ENCODE measurements at regions not wholly inside any gene's neighbourhood (a gene's known extent, or its start where the extent isn't known, plus 50 kb on each side); places are given as distances from the start of the nearest gene placed in this dataset.
A peak's percentile ranks its signal among the peaks of the same experiment; 100 is the strongest.

DNA sequence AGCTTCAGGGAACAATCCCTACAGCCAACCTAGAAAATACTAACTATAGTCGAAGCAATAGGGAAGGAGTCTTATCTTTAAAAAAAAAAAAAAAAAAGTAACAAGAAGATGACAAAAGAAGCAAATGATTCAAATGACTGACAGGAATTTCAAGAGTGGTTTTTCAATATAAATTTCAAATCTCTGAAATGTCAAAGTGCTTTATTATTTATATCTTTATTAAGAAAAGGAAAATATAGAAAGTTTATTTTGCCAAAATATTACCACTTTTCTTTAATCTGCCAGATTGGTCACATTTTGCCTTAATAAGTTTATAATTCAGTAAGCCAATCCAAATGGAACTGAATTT, 63.5 kb upstream of the HNRNPA3 start:
- WGBS (ENCODE audit: missing lambda C conversion rate), result 0% methylated on average over 1 of the region's 1 CpG
- no peak for DNase-seq (ENCODE audit: low read depth in 1 of 2, low spot score in 1 of 2)
- peaks cover 9% of the 10 kb centered on the region; the same call in 1 of the 3 replicates for H3K4me1 ChIP-seq
- no peak overlapping the region; the same call in 2 of the 3 replicates for H3K4me3 ChIP-seq
- no peak for FAIRE-seq
- TF ChIP-seq POLR2A (IDR thresholded peaks at IDR 0.05; ENCODE audit: low read length) (no peak), ZSCAN20 (CRISPR knock-in tag; IDR thresholded peaks at IDR 0.05) (no peak), ESRRA (IDR thresholded peaks at IDR 0.05; ENCODE audit: borderline replicate concordance, low read length) (no peak), NFE2L2 (conservative IDR thresholded peaks at IDR 0.05; ENCODE audit: low read length) (no peak), FOXS1 (CRISPR knock-in tag; IDR thresholded peaks at IDR 0.05) (no peak), JUN (IDR thresholded peaks at IDR 0.05) (no peak), TP53 (CRISPR knock-in tag; IDR thresholded peaks at IDR 0.05) (no peak)
- TF ChIP-seq, protein P1, sequence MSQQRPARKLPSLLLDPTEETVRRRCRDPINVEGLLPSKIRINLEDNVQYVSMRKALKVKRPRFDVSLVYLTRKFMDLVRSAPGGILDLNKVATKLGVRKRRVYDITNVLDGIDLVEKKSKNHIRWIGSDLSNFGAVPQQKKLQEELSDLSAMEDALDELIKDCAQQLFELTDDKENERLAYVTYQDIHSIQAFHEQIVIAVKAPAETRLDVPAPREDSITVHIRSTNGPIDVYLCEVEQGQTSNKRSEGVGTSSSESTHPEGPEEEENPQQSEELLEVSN (IDR thresholded peaks at IDR 0.05; ENCODE audit: borderline replicate concordance, low read depth), result no peak
- no peaks in the 10 kb centered on the region for H3K9me3 ChIP-seq
- CTCF ChIA-PET, result interaction anchor here (0.6 to 5.5 kb wide), 54 partner anchors 8 to 1038 kb away, joined by 3 to 31 read pairs (median 4); partner anchors contain the start of genes HOXD9 and NFE2L2
- peak overlapping the region; percentile 99 for H3K4me2 ChIP-seq
- POLR2A ChIA-PET, result interaction anchor here (0.9 kb wide), 1 partner anchor 614 kb away, joined by 4 read pairs; no protein-coding TSS in a partner anchor
- no peak for ATAC-seq
- no peak overlapping the region for H3K27ac ChIP-seq

DNA sequence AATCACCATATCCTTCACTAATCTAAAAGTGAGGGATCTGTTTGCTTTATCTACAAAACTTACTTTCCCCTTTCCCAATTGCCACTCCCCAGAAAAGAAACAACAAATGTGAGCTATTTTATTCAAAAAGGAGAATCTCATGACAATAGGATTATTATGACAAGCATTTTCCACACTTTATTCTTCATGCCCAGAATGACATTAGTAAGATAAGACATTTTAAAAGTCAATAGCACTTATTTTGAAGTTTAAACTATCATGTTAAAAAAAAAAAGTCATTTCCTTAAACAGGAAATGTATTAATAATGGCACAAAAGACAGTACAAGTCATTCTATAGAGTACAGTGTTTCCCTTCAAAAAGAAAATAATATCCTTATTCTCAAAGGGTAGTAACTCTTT, 58.8 kb upstream of the HNRNPA3 start:
- no peak for FAIRE-seq

DNA sequence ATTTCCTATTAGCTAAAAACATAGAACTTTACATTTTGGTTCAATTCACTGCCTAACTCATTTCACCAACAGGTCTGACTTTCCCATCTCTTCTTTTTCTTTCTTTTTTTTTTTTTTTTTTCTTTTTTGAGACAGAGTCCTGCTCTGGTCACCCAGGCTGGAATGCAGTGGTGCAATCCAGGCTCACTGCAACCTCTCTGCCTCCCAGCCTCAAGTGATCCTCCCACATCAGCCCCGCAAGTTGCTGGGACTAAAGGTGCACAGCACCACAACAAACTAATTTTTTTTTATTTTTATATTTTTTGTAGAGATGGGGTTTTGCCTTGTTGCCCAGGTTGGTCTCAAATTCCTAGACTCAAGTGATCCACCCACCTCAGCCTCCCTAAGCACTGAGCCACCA, 57.8 kb upstream of the HNRNPA3 start:
- no peak overlapping the region for H3K27ac ChIP-seq
- no peak overlapping the region for H3K4me3 ChIP-seq
- H3K4me2 ChIP-seq, result no peak overlapping the region
- H3K9me3 ChIP-seq, result no peaks in the 10 kb centered on the region
- WGBS (ENCODE audit: missing lambda C conversion rate), result 90% methylated on average over 1 of the region's 1 CpG
- POLR2A ChIA-PET, result no interaction called here
- CTCF ChIA-PET, result interaction anchor here (0.6 to 5.1 kb wide), 6 partner anchors 10 to 1044 kb away, joined by 3 to 24 read pairs (median 4); no protein-coding TSS in a partner anchor
- DNase-seq (ENCODE audit: low read depth in 1 of 2, low spot score in 1 of 2) (no peak), FAIRE-seq (no peak), ATAC-seq (no peak)
- no peaks in the 10 kb centered on the region for H3K4me1 ChIP-seq
- TF ChIP-seq PHF8 (IDR thresholded peaks at IDR 0.05; ENCODE audit: borderline replicate concordance, low read depth) (no peak), JUNB (IDR thresholded peaks at IDR 0.05) (no peak), HOXA7 (CRISPR knock-in tag; IDR thresholded peaks at IDR 0.05) (no peak), JUN (IDR thresholded peaks at IDR 0.05) (no peak), CEBPB (IDR thresholded peaks at IDR 0.05) (no peak), RNF2 (IDR thresholded peaks at IDR 0.05; ENCODE audit: borderline replicate concordance, low read depth) (no peak), NFE2L2 (conservative IDR thresholded peaks at IDR 0.05; ENCODE audit: low read length) (no peak), POLR2AphosphoS2 (conservative IDR thresholded peaks at IDR 0.05; ENCODE audit: low read length) (no peak), HOXB13 (CRISPR knock-in tag; IDR thresholded peaks at IDR 0.05; ENCODE audit: low read depth) (no peak), RARB (CRISPR knock-in tag; IDR thresholded peaks at IDR 0.05) (no peak)
- TF ChIP-seq, protein P2, sequence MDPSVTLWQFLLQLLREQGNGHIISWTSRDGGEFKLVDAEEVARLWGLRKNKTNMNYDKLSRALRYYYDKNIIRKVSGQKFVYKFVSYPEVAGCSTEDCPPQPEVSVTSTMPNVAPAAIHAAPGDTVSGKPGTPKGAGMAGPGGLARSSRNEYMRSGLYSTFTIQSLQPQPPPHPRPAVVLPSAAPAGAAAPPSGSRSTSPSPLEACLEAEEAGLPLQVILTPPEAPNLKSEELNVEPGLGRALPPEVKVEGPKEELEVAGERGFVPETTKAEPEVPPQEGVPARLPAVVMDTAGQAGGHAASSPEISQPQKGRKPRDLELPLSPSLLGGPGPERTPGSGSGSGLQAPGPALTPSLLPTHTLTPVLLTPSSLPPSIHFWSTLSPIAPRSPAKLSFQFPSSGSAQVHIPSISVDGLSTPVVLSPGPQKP (IDR thresholded peaks at IDR 0.05; ENCODE audit: low read depth, low read length), result no peak
- TF ChIP-seq, protein P3, sequence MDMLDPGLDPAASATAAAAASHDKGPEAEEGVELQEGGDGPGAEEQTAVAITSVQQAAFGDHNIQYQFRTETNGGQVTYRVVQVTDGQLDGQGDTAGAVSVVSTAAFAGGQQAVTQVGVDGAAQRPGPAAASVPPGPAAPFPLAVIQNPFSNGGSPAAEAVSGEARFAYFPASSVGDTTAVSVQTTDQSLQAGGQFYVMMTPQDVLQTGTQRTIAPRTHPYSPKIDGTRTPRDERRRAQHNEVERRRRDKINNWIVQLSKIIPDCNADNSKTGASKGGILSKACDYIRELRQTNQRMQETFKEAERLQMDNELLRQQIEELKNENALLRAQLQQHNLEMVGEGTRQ (IDR thresholded peaks at IDR 0.05), result no peak
- TF ChIP-seq, protein P4, sequence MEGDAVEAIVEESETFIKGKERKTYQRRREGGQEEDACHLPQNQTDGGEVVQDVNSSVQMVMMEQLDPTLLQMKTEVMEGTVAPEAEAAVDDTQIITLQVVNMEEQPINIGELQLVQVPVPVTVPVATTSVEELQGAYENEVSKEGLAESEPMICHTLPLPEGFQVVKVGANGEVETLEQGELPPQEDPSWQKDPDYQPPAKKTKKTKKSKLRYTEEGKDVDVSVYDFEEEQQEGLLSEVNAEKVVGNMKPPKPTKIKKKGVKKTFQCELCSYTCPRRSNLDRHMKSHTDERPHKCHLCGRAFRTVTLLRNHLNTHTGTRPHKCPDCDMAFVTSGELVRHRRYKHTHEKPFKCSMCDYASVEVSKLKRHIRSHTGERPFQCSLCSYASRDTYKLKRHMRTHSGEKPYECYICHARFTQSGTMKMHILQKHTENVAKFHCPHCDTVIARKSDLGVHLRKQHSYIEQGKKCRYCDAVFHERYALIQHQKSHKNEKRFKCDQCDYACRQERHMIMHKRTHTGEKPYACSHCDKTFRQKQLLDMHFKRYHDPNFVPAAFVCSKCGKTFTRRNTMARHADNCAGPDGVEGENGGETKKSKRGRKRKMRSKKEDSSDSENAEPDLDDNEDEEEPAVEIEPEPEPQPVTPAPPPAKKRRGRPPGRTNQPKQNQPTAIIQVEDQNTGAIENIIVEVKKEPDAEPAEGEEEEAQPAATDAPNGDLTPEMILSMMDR (IDR thresholded peaks at IDR 0.05), result no peak

More for the DNA sequence above, 58.8 kb upstream of the HNRNPA3 start:
- TF ChIP-seq NR3C1 (IDR thresholded peaks at IDR 0.05) (no peak), RCOR1 (IDR thresholded peaks at IDR 0.05; ENCODE audit: low read depth, low read length) (no peak), RFX5 (IDR thresholded peaks at IDR 0.05) (no peak), CEBPB (IDR thresholded peaks at IDR 0.05) (no peak), EP300 (IDR thresholded peaks at IDR 0.05) (no peak), ZFP36 (IDR thresholded peaks at IDR 0.05; ENCODE audit: borderline replicate concordance, partially characterized antibody) (no peak), NPAS2 (CRISPR knock-in tag; IDR thresholded peaks at IDR 0.05; ENCODE audit: borderline replicate concordance) (no peak), SMC3 (IDR thresholded peaks at IDR 0.05) (no peak), EHF (CRISPR knock-in tag; IDR thresholded peaks at IDR 0.05) (no peak), JUNB (IDR thresholded peaks at IDR 0.05) (no peak), KDM5A (IDR thresholded peaks at IDR 0.05) (no peak)
- TF ChIP-seq, protein P2 (IDR thresholded peaks at IDR 0.05; ENCODE audit: low read depth, low read length), result no peak
- TF ChIP-seq, protein P5, sequence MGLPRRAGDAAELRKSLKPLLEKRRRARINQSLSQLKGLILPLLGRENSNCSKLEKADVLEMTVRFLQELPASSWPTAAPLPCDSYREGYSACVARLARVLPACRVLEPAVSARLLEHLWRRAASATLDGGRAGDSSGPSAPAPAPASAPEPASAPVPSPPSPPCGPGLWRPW (IDR thresholded peaks at IDR 0.05), result no peak
- TF ChIP-seq, protein P6, sequence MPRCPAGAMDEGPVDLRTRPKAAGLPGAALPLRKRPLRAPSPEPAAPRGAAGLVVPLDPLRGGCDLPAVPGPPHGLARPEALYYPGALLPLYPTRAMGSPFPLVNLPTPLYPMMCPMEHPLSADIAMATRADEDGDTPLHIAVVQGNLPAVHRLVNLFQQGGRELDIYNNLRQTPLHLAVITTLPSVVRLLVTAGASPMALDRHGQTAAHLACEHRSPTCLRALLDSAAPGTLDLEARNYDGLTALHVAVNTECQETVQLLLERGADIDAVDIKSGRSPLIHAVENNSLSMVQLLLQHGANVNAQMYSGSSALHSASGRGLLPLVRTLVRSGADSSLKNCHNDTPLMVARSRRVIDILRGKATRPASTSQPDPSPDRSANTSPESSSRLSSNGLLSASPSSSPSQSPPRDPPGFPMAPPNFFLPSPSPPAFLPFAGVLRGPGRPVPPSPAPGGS (IDR thresholded peaks at IDR 0.05), result no peak
- POLR2A ChIA-PET, result no interaction called here
- H3K9me3 ChIP-seq, result no peaks in the 10 kb centered on the region
- CTCF ChIA-PET, result interaction anchor here (0.6 to 5.1 kb wide), 3 partner anchors 109 to 1027 kb away, joined by 3 to 24 read pairs (median 3); no protein-coding TSS in a partner anchor
- H3K4me1 ChIP-seq, result no peaks in the 10 kb centered on the region
- no peak for ATAC-seq
- H3K4me2 ChIP-seq, result no peak overlapping the region
- no peak overlapping the region for H3K27ac ChIP-seq
- DNase-seq (ENCODE audit: low read depth in 1 of 2, low spot score in 1 of 2), result no peak
- no peak overlapping the region for H3K4me3 ChIP-seq

All from A549 (cell line).